Nephron (organoid): ENCODE measurements at regions not wholly inside any gene's neighbourhood (a gene's known extent, or its start where the extent isn't known, plus 50 kb on each side); places are given as distances from the start of the nearest gene placed in this dataset.

Source experiments
- H3K27ac Mint-ChIP-seq, 3 experiments: 2 replicates each; pipeline ENCODE4 v1.8.0; 2020; ENCODE audit warnings: mixed read lengths in 3 of 3, mild to moderate bottlenecking in 2 of 3, moderate library complexity in 1 of 3
- H3K27me3 Mint-ChIP-seq: 2 replicates; pipeline ENCODE4 v1.8.0; 2021; ENCODE audit warnings: low read depth, mild to moderate bottlenecking, moderate library complexity, mixed read lengths
- H3K36me3 Mint-ChIP-seq: 2 replicates; pipeline ENCODE4 v1.8.0; 2020; ENCODE audit warnings: low read depth, mixed read lengths
- H3K4me1 Mint-ChIP-seq: 2 replicates; pipeline ENCODE4 v1.8.0; 2020; ENCODE audit warnings: mixed read lengths
- H3K4me3 Mint-ChIP-seq, 3 experiments: 2 replicates each; pipeline ENCODE4 v1.8.0; 2020; ENCODE audit warnings: mild to moderate bottlenecking in 3 of 3, mixed read lengths in 3 of 3, moderate library complexity in 2 of 3
- H3K9me3 Mint-ChIP-seq: 2 replicates; pipeline ENCODE4 v1.8.0; 2020; ENCODE audit warnings: mixed read lengths
- TF ChIP-seq, protein P1 (sequence below), 3 experiments: fragments of 200-600 bp; sonication (generic); IDR thresholded peaks; one replicate each; pipeline ENCODE4 v1.5.0; 2021; ENCODE audit warnings: antibody characterized with exemption in 3 of 3; ENCODE audit not compliant: unreplicated experiment in 3 of 3

DNA sequence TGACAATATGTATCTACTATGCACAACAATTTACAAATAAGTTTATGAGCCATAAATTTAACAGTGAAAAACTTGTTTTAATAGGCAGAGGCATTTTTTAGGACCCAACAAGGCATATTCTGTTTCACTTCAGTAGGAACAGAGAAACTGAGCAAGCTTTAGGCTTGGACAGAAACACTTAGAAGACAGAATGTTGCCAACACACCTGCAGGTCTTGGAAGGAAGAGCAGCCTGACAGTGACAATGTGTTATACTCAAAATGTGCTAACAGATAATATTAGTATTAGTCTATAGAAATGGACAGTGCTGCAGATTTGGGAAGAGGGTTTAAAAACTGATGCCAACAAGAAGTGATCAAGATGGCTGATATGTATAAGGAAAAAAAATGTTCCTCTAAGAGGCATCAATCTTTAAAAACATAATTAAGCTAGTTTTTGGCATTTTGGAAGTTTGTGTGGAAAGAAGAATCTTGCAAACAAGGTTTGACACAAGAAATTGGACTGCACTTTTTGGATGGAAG is 297.1 kb upstream of the FSIP2 start:
- H3K36me3 Mint-ChIP-seq: no peaks in the 10 kb centered on the region
- H3K4me1 Mint-ChIP-seq: peaks cover 8% of the 10 kb centered on the region
- H3K27ac Mint-ChIP-seq: no peak overlapping the region
- no peaks in the 10 kb centered on the region for H3K9me3 Mint-ChIP-seq
- H3K4me3 Mint-ChIP-seq: no peak overlapping the region
- TF ChIP-seq, protein P1, sequence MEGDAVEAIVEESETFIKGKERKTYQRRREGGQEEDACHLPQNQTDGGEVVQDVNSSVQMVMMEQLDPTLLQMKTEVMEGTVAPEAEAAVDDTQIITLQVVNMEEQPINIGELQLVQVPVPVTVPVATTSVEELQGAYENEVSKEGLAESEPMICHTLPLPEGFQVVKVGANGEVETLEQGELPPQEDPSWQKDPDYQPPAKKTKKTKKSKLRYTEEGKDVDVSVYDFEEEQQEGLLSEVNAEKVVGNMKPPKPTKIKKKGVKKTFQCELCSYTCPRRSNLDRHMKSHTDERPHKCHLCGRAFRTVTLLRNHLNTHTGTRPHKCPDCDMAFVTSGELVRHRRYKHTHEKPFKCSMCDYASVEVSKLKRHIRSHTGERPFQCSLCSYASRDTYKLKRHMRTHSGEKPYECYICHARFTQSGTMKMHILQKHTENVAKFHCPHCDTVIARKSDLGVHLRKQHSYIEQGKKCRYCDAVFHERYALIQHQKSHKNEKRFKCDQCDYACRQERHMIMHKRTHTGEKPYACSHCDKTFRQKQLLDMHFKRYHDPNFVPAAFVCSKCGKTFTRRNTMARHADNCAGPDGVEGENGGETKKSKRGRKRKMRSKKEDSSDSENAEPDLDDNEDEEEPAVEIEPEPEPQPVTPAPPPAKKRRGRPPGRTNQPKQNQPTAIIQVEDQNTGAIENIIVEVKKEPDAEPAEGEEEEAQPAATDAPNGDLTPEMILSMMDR (IDR thresholded peaks at IDR 0.05; ENCODE audit: unreplicated experiment in 3 of 3): no peak
- no peaks in the 10 kb centered on the region for H3K27me3 Mint-ChIP-seq

DNA sequence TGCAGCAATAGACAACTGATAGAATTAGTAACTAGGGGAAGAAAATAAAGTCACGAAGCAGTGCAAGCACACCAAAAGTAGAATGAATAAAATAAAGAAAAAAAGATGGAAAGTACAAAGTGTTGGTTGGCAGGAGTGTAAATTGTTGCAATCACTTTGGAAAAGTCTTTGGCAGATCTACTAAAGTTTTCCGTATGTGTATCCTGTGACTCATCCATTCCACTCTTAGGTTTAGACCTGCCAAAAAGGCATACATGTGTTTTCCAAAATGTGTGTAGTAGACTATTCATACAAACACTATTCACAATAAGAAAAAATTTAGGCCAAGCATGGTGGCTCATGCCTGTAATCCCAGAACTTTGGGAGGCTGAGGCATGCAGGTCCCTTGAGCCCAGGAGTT is 282.1 kb upstream of the FSIP2 start:
- H3K36me3 Mint-ChIP-seq: peaks cover 42% of the 10 kb centered on the region
- H3K27me3 Mint-ChIP-seq: no peaks in the 10 kb centered on the region
- peaks cover 28% of the 10 kb centered on the region for H3K9me3 Mint-ChIP-seq
- no peak overlapping the region for H3K4me3 Mint-ChIP-seq
- TF ChIP-seq, protein P1 (IDR thresholded peaks at IDR 0.05; ENCODE audit: unreplicated experiment in 3 of 3): no peak
- H3K27ac Mint-ChIP-seq: no peak overlapping the region
- H3K4me1 Mint-ChIP-seq: no peaks in the 10 kb centered on the region

DNA sequence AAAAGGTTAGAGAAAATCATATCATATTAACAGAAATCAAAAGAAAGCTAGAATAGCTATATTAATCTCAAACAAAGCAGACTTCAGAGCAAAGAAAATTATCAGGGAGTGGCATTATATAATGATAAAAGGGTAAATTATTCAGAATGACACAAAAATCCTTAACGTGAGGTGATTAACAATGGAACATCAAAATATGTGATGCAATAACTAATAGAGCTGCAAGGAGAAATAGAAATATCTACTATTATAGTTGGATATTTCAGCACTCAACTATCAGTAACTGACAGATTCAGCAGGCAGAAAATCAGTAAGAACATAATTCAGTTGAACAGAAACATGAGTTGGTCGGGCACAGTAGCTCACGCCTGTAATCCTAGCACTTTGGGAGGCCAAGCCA is 275.1 kb upstream of the FSIP2 start:
- no peak overlapping the region for H3K27ac Mint-ChIP-seq

DNA sequence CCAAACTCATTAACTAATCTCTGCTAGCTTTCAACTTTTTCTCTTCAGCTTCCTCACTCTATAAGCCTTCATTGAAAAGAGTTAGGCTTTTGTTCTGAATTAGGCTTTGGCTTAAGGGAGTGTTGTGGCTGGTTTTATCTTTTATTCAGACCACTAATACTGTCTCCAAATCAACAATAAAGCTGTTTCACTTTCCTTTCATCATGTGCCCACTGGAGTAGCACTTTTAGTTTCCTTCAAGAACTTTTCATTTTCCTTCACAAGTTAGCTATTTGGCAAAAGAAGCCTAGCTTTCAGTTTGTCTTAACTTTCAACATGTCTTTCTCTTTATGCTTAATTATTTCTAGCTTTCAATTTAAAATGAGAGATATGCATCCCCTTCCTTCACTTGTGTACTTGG is 271.7 kb upstream of the FSIP2 start:
- H3K27me3 Mint-ChIP-seq: no peaks in the 10 kb centered on the region
- no peak overlapping the region for H3K27ac Mint-ChIP-seq
- peaks cover 18% of the 10 kb centered on the region for H3K9me3 Mint-ChIP-seq
- H3K36me3 Mint-ChIP-seq: peaks cover 40% of the 10 kb centered on the region
- no peak overlapping the region for H3K4me3 Mint-ChIP-seq
- TF ChIP-seq, protein P1 (IDR thresholded peaks at IDR 0.05; ENCODE audit: unreplicated experiment in 3 of 3): no peak
- no peaks in the 10 kb centered on the region for H3K4me1 Mint-ChIP-seq

More for the DNA sequence above, 275.1 kb upstream of the FSIP2 start:
- TF ChIP-seq, protein P1 (IDR thresholded peaks at IDR 0.05; ENCODE audit: unreplicated experiment in 3 of 3): no peak
- peaks cover 34% of the 10 kb centered on the region for H3K36me3 Mint-ChIP-seq
- H3K4me1 Mint-ChIP-seq: no peaks in the 10 kb centered on the region
- no peak overlapping the region for H3K4me3 Mint-ChIP-seq
- H3K9me3 Mint-ChIP-seq: peaks cover 18% of the 10 kb centered on the region
- no peaks in the 10 kb centered on the region for H3K27me3 Mint-ChIP-seq

DNA sequence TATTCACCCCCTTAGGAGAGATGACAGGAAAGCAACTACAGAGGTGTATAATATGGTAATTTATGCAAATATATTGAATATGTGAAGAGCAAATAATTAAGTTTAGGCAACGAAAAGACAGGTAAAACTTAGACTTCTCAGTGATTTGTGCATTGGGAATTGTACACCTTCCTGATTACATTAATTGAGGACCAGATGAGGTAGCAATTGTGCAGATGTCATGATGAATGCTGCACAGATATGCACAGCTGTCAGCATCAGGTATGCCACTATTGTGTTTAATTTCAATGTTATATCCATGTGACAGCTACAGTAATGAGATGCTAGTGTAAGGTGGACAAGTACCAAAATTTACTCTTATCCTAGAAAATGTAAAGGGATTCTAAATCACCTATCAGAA is 267.2 kb upstream of the FSIP2 start:
- no peak overlapping the region for H3K4me3 Mint-ChIP-seq
- H3K27me3 Mint-ChIP-seq: no peaks in the 10 kb centered on the region
- TF ChIP-seq, protein P1 (IDR thresholded peaks at IDR 0.05; ENCODE audit: unreplicated experiment in 3 of 3): no peak
- peaks cover 28% of the 10 kb centered on the region for H3K36me3 Mint-ChIP-seq
- H3K27ac Mint-ChIP-seq: no peak overlapping the region
- H3K4me1 Mint-ChIP-seq: no peaks in the 10 kb centered on the region
- peaks cover 9% of the 10 kb centered on the region for H3K9me3 Mint-ChIP-seq

DNA sequence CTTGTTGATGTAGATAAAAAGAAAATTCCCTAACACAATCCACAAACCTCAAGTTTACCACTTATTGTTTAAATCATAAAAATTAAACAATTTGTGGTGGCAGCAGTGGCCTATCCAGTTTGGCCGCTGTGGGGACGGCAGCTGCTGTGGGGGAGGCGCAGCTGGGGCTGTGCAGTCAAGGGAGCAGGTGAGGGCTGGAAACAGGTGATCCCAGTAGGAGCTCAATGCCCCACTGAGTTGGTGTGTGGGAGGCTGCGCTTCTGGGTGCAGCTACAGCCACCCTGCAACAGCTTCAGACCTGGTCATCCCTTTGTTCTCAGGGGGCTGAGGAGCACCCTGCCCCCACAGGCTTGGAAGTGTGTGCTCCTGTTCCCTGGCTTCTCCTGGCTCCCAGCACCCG is 266.0 kb upstream of the FSIP2 start:
- Mint-ChIP-seq H3K36me3 (peaks cover 17% of the 10 kb centered on the region), H3K4me3 (no peak overlapping the region), H3K27me3 (no peaks in the 10 kb centered on the region), H3K27ac (no peak overlapping the region), H3K9me3 (no peaks in the 10 kb centered on the region), H3K4me1 (no peaks in the 10 kb centered on the region)
- TF ChIP-seq, protein P1 (IDR thresholded peaks at IDR 0.05; ENCODE audit: unreplicated experiment in 3 of 3): no peak
